DMS114 treated with DMSO at 0.1 percent for 48 hours (cell line): ENCODE measurements at regions not wholly inside any gene's neighbourhood (a gene's known extent, or its start where the extent isn't known, plus 50 kb on each side); places are given as distances from the start of the nearest gene placed in this dataset.
"Not testable (repeated sequence)": the region's sequence is repeated elsewhere in the genome, so short reads cannot be mapped to it uniquely, and the experiment has no call there.

ENCODE experiments used
- DNase-seq: peaks from one replicate; lab custom pipeline; 2025; ENCODE audit not compliant: unreplicated experiment; lab: John Stamatoyannopoulos, UW

DNA sequence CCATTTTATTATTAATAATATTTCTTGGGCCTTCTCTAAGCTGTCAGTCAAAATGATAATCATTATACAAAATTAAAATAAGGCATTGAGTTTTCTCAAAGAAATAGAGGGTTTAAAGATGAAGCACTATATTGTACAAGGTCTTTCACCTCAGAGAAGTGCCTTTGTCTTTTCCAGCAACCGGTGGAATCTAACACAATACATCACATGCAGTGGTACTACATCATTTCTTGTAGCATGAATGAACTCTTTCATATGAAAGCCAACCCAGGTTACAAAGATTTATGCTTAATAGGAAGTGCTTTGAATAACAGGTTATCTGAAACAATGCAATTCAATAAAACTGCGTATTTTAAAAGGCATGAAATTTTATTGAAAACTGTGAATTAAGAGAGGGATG lies 1620.8 kb downstream of the PCDH9 start:
- DNase-seq: no peak

DNA sequence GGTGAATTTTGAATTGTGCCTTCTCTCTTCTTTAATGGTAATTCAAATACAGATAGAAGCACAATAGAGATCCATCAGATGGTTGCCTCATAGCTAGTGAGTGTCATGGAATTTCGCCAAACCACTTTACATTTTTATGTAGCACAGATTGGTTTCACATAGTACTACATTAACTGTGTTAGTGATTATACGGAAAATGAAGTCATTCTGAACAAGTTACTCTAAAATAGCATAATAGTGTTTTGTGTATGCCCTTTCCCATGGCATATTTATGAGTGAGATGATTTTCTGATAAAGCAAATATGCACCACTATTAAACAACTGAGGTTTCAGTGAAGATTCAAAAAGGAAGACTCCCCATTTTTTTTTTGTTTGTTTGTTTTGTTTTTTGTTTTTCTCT lies 1623.5 kb downstream of the PCDH9 start:
- DNase-seq: peak; percentile 20

DNA sequence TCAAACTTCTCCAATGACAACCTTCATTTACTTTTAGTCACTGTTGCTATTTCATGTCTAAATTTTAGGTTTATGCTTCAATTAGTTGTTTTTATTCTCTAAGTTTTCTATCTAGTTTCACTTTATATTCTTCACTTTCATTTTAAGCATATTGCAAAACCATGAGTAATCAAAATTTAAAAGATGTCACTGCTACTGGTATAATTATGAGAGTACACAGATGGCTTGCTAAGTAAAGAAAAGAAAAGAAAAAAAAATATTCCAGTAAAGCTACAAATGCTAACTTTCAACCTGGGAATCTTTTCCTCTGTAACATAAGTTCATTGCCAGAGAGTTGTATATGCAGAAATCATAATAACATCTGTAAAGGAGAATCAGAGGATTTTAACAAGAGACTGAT lies 1624.7 kb downstream of the PCDH9 start:
- DNase-seq: no peak

DNA sequence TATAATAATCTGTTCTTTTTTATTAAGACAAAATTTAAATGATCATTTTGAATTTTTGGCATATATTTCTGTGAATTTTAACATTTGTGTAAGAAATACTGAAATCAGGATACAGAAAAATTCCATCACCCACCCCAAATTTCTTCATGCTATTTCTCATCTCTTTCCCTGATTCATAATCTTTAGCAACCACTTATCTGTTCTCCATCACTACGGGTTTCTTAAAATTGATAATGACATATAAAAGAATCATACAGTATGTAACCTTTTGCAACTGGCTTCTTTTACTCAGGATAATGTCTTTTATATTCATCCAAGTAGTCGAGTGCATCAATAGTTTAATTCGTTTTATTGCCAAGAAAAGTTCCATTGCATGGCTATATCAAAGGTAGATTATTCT lies 1627.0 kb downstream of the PCDH9 start:
- DNase-seq: no peak

DNA sequence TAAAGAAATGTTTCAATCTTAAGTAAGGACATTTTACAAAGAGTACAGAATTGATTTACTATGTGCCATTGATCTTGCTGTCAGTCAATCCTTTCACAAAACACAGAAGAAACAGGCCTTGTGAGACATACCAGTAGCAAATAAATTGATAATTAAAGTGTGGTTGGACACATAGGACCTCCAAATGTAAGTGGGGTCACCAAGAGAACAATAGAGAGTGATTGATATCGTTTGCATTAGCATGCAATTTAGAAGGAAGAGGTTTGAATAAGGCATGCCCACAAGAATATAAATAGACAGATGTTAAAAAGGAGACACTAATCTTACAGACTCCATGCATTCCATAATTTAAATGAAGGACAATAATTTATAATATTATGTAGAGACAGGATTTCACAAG lies 1628.3 kb downstream of the PCDH9 start:
- DNase-seq: peak; percentile 11

DNA sequence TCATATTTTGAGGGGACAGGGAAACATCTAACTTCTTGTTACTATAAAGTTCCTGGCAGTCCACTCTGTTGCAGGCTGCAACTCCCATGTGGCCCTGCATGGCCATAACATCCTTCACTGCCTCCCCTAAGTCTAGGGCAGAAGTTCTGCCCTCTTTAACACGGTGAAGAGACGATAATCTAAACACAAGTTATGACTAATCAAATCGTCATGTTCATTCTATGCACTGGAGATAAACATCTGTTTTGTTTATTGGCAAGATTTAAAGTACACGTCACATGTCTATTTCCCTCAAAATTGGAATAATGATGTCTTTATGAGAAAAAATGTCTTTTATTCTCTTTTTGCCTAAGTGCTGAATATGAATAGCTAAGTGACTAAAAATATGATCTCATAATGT lies 1629.4 kb downstream of the PCDH9 start:
- no peak for DNase-seq

DNA sequence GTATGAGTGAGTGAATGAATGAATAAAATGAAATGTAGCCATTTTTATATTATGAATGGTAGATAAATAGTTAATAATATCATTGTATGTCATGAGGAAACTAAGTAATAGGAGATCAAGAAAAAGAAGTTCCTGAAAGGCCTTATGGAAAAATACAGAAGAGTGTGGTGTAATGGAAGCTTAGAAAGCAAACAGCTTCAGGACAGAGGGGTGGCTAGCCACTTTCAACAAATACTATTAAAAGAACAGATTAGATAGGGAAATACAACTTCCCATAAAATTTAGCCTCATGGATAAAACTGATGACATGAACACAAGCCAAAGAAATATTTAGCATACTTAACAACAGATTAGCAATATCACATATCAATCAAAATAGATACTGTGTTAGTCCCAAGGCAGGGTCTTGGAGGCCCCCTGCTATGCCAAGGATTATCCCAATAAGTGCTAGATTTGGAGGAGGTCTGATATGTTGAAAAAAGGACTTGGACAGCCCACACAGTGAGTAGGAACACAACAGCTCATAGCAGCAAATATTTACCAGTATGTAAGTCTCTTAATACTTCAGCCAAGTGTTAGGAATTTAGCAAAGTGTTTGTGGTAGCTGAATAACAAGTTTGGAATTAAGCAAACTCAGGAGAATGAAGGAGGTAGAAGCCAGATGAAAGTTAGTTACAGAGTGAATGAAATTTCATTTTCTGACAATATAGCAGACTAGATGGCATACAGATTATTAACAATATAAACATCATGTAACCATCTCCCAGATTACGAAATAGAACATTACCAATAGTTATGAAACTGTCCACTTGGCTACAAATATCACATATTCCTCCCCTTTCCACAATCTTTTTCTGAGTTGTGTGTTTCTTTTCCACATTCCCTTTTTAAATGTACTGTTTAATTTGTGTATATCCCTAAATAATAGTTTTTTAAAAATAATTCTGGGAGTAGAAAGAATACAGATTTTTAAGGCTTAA lies 1632.0 kb downstream of the PCDH9 start:
- no peak for DNase-seq

DNA sequence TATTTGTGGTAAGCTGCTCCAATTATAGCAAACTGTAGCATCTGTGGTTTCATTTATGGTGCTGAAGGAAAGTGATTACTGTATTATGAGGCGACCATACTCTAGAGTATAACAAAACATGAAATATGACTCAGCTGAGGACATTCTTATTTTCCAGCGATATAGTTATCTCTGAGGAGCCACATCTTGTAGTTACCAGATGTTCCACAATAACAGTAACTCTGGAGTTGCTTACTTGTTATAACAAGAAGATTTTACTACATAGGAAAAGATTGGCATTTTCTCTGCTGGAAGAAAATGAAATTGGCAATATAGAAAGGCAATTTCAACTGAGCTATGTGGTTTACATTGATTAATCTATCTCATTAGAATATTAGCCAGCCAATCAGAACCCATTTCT lies 1634.2 kb downstream of the PCDH9 start:
- DNase-seq: no peak

DNA sequence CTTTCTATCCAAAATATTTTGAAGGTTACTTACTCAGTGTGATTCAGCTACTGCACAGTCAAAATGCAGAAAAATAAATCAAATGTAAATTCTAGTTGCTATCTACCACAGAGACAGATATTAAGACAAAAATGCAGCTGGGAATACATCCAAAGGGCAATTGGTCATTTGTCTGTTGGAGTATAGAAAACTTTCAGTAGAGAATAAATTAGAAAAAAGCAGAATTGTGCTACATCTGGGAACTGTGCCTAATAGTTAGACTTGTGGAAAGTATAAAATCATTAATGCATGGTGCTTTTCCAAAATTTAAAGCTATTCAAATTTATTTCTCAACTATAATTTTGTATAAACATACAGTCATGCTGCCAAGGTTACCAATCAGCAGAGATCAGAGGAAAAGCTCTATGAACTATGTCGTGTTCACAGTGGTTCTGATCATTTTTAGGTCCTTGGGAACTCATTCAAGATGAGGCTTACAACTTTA lies 1635.8 kb downstream of the PCDH9 start:
- DNase-seq: no peak

DNA sequence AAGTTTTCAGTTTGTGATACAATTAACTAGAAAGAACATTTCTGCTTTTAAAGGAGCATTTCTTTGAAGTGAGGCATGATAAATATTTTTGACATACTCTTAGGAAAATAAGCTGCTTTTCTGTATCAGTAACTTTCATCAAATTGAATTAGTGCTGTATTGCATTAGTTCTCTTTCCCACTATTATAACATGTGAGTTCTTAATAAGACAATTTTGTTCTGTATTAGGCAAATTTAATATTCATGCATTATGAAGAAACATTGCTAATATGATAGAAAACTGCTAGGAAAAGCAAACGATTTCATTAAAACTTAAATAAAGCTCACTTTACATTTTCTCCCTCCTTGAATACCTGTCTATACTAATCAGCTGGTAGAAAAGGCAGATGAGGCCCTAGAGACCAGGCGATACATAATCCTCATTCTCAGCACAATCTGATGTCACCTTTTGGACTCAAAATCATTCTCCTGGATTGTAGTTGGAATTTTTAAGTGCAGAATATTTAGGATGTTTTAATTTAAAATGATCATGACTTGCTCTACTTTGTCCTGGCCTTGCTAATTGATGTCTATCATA lies 1636.8 kb downstream of the PCDH9 start:
- no peak for DNase-seq

DNA sequence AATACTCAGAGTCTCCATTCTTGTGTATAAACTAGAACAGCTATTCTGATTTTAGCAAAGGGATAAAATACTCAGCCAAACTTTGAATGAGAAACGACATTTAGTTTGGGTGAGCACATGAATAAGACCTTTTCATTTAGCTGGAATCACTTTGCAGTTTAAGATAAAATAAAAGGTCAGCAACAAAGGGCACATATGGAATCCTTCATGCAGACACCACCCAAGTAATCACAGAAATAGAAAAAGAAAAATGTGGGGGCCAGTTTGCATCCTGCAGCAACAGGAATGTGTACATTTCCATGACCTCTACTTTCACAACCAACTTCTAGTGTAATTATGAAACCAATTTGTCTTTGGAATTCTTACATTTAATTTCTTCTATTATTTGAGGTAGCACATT lies 1637.4 kb downstream of the PCDH9 start:
- DNase-seq: no peak

DNA sequence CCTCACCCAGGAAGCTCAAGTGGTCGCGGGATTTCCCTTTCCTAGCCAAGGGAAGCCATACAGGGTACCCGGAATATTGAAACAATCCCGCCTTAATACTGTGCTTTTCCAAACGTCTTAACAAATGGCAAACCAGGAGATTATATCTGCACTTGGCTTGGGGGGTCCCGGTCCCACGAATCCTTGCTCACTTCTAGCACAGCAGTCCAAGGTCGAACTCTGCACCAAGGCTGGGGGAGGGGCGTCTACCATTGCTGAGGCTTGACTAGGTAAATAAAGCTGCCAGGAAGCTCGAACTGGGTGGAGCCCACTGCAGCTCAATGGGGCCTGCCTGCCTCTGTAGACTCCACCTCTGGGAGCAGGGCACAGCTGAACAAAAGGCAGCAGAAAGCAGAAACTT lies 1644.8 kb downstream of the PCDH9 start:
- no peak for DNase-seq

DNA sequence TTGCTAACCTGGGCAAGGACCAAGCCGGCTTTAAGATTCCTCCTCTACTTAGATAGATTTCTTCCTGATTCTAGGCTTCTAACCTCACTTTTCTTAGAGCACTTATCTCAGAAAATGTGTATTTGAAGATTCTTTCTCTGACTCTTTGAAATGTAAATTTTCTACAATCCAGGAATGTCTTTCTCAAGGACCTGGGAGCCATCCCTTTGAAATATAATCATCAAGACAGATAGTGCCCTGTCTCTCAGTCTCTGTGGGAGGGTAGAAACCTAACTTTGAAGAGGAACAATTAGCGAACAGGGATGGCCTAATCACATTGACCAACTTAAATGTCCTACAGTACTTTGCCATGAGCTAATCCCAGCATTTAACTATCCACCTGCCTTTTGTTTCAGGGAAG lies 1646.0 kb downstream of the PCDH9 start:
- DNase-seq: no peak

DNA sequence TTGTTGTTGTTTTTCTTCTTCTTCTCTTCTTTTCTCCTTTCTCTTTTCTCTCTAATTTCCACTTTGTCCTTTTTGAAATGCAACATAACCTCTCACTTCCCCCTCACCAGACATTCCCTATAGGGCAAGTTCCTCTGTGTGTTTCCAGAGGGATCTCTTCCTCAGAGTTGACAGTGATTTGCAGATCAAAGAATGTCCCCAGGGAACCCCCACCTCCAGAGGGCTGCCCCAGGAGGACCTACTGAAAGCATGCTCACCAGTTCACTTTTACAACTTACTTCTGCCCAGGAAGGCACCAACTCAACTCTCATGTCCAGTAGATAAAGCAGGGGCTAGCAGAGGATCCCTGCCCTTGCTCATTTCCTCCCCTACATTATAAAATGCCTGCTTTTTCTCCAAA lies 1648.0 kb downstream of the PCDH9 start:
- no peak for DNase-seq

DNA sequence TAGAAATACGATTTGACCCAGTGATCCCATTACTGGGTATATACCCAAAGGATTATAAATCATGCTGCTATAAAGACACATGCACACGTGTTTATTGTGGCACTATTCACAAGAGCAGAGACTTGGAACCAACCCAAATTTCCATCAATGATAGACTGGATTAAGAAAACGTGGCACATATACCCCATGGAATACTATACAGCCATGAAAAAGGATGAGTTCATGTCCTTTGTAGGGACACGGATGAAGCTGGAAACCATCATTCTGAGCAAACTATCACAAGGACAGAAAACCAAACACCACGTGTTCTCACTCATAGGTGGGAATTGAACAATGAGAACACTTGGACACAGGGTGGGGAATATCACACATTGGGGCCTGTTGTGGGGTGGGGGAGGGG lies 1665.6 kb downstream of the PCDH9 start:
- DNase-seq: not testable (repeated sequence)

DNA sequence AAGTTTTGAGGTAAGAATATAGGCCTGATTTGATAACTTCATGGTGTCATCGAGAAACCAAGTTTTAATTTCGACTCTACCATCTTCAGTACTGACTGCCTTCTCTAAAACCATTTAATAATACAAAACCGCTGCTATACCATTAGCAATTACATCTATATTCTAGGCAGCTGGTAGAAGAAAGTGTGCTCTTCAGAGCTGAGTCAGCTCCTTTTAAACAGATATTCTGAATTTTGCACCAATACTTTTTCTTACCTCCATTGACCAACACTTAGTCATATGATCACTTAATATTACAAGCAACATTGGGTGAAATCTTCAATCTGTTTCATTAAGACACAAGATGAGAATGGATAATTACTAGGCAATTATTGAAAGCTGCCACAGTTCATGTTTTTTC lies 1667.8 kb downstream of the PCDH9 start:
- DNase-seq: no peak

DNA sequence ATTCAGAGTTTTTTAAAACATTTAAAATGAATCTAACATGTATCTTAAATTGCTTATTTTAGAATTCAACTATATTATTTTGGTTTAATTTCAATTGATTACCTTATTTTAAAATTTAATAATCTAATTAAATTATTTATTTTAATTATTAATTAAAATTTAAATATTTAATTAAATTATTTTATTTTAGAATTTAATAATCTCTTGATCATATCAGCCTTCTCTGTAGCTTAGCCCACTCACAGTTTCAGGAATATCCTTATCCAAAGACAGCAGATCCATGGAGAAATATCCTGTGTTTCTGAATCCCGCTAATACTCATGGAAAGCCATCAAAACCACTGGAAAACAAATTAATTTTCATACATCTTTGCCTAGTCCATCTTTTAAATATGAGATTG lies 1669.2 kb downstream of the PCDH9 start:
- no peak for DNase-seq

DNA sequence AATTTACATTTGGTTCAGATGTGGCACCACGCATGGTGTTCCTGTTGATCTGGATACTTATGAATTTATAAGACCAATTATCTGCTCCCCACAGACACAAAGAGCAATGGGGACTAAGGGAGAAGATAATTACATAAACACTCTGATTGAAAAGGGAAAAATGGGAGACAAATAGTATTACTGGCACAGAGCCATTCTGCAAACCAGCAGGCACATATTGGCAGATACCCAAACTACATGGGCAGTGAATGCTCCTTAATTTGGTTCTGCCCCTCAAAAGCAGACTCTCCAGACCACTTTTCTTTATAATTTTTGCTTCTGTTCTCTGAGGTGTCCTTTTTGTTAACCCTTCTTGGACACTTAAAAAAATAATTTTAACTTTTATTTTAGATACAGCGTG lies 1674.2 kb downstream of the PCDH9 start:
- no peak for DNase-seq

DNA sequence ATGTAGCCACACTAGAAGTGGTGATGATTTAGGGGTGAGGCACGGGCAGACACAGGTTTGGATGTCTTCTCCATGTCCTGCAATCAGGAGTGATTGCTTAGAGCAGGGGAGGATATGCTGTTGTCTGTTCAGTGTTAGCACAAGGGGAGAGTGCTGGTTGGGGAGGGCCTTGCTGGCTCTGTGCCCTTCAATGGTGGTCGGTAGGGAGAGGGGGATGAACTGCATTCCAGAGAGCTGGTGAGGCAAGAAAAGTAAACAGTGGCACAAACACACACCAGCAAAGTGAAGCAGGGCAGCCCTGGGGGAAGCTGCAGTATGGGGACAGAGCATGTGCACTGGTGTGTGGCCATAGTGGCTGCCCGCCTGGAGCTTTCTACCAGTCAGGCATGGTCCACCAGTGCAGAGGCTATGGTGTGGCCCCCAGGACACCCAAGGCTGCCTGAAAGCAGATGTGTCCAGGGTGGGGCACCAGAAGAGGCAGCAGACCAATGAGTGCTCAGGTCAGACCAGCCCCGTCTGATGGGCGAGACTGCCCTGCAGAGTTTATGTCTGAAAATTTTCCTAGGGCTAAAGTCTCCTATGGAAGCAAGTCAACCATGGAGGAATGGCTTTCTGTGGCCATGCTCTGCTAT lies 1676.9 kb downstream of the PCDH9 start:
- DNase-seq: no peak

DNA sequence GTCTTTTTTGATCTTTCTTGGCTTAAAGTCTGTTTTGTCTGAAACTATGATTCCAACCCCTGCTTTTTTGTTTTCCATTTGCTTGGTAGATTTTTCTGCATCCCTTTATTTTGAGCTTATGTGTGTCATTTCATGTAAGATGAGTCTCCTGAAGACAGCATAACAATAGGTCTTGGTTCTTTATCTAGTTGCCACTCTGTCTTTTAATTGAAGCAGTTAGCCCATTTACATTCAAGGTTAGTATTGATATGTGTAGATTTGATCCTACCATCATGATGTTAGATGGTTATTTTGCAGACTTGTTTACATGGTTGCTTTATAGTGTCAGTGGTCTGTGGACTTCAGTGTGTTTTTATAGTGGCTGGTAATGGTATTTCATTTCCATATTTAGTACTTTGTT lies 1678.9 kb downstream of the PCDH9 start:
- no peak for DNase-seq

DNA sequence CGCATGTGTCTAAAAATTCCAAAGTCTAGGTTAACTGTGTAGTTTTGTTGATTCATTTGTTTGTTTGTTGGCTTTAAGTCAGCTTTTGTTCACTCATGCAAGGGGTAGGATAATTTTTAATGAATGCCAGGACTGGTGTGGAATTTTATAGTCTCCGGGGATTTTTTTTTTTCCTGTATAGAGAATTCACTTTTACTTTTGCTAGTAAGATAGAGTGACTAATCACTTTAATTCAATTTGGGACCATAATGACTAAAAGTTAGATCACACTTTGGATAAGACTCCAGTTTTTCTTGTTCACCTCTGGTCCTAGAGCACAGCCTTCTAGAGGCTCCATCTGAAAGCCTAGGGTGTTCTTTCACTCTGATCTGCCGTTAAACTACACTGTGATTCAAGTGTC lies 1690.0 kb downstream of the PCDH9 start:
- DNase-seq: peak; percentile 37

DNA sequence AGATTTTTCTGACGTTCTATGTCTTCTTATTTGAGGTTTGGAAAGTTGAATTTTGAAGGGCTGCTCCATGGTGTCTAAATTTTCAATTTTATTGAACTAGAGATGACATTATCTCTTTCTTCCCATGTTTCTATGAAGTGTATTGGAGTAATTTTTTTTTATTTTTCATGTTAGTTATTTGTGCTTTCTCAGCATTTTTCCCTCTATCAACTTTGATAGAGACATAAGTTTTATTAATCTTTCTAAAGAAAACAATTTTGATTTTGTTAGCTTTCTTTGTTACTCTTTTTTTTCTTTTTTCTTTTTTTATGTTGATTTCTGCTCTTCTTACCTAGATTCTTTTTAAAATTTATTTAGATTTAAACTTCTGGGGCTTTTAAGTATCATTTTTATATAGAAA lies 1694.8 kb downstream of the PCDH9 start:
- no peak for DNase-seq
